H1 (cell line): ENCODE measurements at regions not wholly inside any gene's neighbourhood (a gene's known extent, or its start where the extent isn't known, plus 50 kb on each side); places are given as distances from the start of the nearest gene placed in this dataset.

Source experiments
- CEBPB ChIP-seq: IDR thresholded peaks from 2 replicates; pipeline ENCODE4 v1.6.1; 2012; ENCODE audit warnings: low read depth, low read length
- JUN ChIP-seq: IDR thresholded peaks from 2 replicates; pipeline ENCODE4 v1.6.1; 2011; ENCODE audit warnings: low read depth, mild to moderate bottlenecking, improper control_type of control experiment, low read length
- MAFK ChIP-seq: IDR thresholded peaks from 2 replicates; pipeline ENCODE4 v1.6.1; 2012; ENCODE audit warnings: low read depth, mild to moderate bottlenecking, improper control_type of control experiment, low read length
- TF ChIP-seq, protein P1 (sequence below), 3 experiments: IDR thresholded peaks; 1 replicate in 2 of 3; 2 replicates in 1 of 3; pipeline versions ENCODE4 v1.5.1 to v1.6.1; 2011; ENCODE audit warnings: low read length in 3 of 3, mild to moderate bottlenecking in 3 of 3, inconsistent platforms in 2 of 3, low read depth in 1 of 3, moderate library complexity in 1 of 3; ENCODE audit not compliant: insufficient read depth in 1 of 3; ENCODE audit errors: control extremely low read depth in 1 of 3

DNA sequence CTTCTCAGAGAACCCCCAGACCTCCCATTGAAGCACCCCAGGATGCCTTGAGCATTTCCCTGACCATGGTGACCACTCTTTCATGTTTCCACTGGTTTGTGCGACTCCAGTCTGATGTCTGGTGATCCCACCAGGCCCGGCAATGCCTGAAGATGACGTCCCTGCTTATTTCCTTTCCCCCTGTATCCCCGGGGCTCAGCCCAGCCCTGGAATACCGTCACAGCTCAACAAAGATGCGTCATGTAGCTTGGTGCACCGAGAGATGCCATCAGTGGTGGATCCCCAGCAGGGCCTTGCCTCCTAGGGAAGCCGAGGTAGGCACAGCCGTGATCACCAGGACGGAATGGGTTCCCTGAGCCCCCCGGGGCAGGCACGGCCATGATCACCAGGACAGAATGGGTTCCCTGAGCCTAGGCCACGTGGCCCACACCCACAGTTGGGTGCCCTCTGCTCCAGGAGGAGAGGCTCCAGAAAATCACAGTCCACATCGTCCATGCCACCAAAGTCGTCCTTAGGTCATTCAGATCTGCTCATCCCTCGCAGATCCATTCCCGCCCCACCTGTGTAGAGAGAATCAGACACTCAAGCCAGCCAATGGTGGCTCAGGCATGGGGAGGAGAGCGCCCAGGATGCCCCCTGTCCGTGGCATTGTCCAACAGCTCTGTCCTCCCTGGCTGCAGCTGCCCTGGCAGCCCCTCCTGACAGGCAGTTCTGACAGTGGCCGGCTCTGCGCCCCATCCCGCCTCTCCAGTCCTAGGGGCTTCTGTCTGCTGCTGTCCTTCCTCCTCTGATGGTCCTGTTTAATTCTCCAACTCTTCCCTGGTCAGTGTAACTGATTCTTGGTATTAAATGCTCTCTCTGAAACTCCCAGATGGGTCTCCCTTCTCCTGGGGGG lies 261.1 kb downstream of the RBFOX3 start (continued):
- TF ChIP-seq, protein P1, sequence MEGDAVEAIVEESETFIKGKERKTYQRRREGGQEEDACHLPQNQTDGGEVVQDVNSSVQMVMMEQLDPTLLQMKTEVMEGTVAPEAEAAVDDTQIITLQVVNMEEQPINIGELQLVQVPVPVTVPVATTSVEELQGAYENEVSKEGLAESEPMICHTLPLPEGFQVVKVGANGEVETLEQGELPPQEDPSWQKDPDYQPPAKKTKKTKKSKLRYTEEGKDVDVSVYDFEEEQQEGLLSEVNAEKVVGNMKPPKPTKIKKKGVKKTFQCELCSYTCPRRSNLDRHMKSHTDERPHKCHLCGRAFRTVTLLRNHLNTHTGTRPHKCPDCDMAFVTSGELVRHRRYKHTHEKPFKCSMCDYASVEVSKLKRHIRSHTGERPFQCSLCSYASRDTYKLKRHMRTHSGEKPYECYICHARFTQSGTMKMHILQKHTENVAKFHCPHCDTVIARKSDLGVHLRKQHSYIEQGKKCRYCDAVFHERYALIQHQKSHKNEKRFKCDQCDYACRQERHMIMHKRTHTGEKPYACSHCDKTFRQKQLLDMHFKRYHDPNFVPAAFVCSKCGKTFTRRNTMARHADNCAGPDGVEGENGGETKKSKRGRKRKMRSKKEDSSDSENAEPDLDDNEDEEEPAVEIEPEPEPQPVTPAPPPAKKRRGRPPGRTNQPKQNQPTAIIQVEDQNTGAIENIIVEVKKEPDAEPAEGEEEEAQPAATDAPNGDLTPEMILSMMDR (IDR thresholded peaks at IDR 0.05; ENCODE audit: control extremely low read depth in 1 of 3, insufficient read depth in 1 of 3, low read depth in 1 of 3, low read length in 3 of 3), result no peak
- TF ChIP-seq MAFK (no peak), JUN (no peak), CEBPB (no peak)
- TF ChIP-seq, all 59 proteins: peak for 0
